ENCODE measurements at regions not wholly inside any gene's neighbourhood (a gene's known extent, or its start where the extent isn't known, plus 50 kb on each side); places are given as distances from the start of the nearest gene placed in this dataset.

GRCh38 chr11:69563306-69563705 is 77.7 kb upstream of the CCND1 start:
- TF ChIP-seq CTCF (IDR thresholded peaks at IDR 0.05; ENCODE audit: poor library complexity) = no peak
- no peak for TF ChIP-seq EZH2 (IDR thresholded peaks at IDR 0.05; ENCODE audit: borderline replicate concordance)
- TF ChIP-seq EZH2phosphoT487 (IDR thresholded peaks at IDR 0.05; ENCODE audit: low read depth, severe bottlenecking, unreplicated experiment) = no peak

Measured in hepatocyte (in vitro differentiated cells).